ENCODE measurements at regions not wholly inside any gene's neighbourhood (a gene's known extent, or its start where the extent isn't known, plus 50 kb on each side); places are given as distances from the start of the nearest gene placed in this dataset.

- TF ChIP-seq KDM5A (IDR thresholded peaks at IDR 0.05; ENCODE audit: low read length) (no peak), RNF2 (IDR thresholded peaks at IDR 0.05; ENCODE audit: borderline replicate concordance, low read depth, low read length, missing control alignments, poor library complexity, severe bottlenecking) (no peak), HDAC6 (IDR thresholded peaks at IDR 0.05; ENCODE audit: low read depth, low read length) (no peak), RAD21 (IDR thresholded peaks at IDR 0.05 in 1 of 2, conservative IDR thresholded peaks at IDR 0.05 in 1 of 2; ENCODE audit: low read depth in 2 of 2, low read length in 2 of 2) (no peak), GABPA (IDR thresholded peaks at IDR 0.05; ENCODE audit: borderline replicate concordance, insufficient read depth, low read length) (no peak), ZNF274 (IDR thresholded peaks at IDR 0.05; ENCODE audit: borderline replicate concordance, extremely low read depth, low read length) (no peak)
- TF ChIP-seq, protein P1, sequence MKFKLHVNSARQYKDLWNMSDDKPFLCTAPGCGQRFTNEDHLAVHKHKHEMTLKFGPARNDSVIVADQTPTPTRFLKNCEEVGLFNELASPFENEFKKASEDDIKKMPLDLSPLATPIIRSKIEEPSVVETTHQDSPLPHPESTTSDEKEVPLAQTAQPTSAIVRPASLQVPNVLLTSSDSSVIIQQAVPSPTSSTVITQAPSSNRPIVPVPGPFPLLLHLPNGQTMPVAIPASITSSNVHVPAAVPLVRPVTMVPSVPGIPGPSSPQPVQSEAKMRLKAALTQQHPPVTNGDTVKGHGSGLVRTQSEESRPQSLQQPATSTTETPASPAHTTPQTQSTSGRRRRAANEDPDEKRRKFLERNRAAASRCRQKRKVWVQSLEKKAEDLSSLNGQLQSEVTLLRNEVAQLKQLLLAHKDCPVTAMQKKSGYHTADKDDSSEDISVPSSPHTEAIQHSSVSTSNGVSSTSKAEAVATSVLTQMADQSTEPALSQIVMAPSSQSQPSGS (IDR thresholded peaks at IDR 0.05; ENCODE audit: low read length) = no peak
Observed at GRCh38 chr4:143273160-143273917, 63.3 kb upstream of the GAB1 start (continued).
